ENCODE measurements at regions not wholly inside any gene's neighbourhood (a gene's known extent, or its start where the extent isn't known, plus 50 kb on each side); places are given as distances from the start of the nearest gene placed in this dataset.
A peak's percentile ranks its signal among the peaks of the same experiment; 100 is the strongest.

- no peak for DNase-seq
These were observed 106.8 kb downstream of the SEMA6D start for GRCh38 chr15:47824147-47824546.

DNA sequence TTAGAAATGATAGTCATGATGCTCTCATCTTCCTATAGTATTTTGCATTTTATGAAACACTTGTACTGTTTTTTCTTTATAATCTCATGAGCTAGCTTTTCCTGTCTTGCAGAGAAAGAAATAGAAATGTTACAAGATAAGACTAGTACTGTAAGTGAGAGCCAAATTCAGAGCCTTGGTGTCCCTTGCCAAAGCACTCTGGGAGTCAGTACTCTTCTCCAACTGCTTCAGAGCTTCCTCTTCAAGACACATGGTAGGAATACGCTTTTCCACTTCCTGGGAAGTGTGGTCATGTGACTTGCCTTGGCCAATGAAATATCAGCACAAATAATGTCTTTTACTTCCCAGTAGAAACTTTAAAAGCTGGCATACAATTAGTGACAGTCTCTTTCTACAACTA lies 112.4 kb downstream of the SEMA6D start:
- no peak for DNase-seq

- no peak for DNase-seq
These were observed 116.8 kb downstream of the SEMA6D start for GRCh38 chr15:47834093-47834492.

DNA sequence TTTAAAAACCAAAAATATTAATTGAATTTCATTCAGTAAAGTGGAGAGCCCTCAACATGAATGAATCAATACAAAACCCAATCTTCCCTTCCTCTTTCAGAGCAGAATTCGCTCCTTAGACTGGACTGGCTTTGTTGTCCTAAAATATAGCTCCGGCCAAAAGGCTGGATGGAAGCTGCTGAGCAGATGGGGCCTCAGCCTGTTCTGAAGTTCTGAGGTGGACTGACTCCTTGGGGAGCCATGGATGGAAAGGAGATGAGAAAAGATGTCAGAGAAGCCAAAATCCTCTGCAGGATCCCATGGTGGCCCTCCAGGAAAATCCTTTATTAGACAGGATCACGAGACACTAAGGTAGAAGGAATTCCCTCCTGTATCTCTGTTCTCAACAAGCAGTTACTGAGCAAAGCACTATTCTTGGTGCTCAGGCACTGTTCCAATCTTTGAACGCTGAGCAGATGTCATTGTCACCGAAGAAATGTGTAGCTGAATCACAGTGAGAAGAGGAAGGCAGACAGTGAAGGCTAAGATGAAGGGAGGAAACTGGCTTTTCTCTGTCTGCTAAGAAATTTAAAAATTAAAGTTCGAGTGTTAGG lies 122.0 kb downstream of the SEMA6D start:
- no peak for DNase-seq

GRCh38 chr15:47843124-47843663 lies 125.9 kb downstream of the SEMA6D start:
- no peak for DNase-seq

- no peak for DNase-seq
These were observed 127.1 kb downstream of the SEMA6D start for GRCh38 chr15:47844437-47844836.

- DNase-seq: no peak
These were observed 129.0 kb downstream of the SEMA6D start for GRCh38 chr15:47846128-47846868.

- no peak for DNase-seq
These were observed 129.6 kb downstream of the SEMA6D start for GRCh38 chr15:47846876-47847275.

DNA sequence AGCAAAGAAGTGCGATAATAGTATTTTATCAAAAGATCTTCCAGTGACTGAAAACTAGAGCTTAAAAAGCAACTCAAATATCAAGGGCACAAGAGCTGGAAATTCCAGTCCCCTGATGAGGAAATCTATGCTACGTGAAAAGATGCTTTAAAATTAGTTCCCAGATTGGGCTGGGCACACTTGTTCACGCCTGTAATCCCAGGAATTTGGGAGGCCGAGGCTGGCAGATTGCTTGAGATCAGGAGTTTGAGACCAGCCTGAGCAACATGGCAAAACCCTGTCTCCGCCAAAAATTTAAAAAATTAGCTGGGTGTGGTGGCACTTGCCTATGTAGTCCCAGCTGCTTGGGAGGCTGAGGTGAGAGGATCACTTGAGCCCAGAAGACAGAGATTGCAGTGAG lies 138.8 kb downstream of the SEMA6D start:
- DNase-seq: no peak

DNA sequence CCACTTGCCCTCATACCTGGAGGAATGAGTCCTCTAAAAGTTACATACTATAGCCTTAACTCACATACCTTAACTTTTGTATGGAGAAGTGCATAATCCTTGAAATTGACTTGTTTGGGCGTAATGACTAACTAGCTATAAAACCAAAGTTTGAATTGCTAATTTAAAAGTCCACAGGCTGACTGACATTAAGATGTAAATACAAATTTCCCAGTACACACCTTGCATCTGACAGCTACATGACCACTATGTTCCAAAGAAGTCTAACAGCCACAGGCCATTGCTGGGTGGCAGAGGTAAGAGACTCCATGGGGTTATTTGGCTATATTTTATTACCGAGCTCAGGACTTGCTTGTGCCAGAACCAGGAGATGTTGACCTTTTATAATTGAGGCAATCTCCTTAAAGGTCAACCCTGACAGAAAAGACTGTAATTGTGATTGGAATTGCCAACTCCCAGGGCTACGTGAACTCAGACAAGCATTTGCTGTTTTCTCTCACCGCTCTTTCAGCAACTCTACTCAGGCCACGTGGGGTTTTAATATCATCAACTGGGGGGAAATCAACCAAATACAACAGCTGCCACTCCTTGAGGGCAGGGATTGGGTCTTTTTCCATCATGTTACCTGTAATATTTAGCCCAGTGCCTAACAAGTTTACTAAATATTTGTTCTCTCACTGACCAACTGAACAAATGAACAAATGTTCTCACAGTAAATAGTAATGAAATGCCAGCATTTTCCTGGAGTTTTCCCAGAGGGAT lies 139.9 kb downstream of the SEMA6D start:
- no peak for DNase-seq

- peak; percentile 1 for DNase-seq
These were observed 140.5 kb downstream of the SEMA6D start for GRCh38 chr15:47857776-47858167.

DNA sequence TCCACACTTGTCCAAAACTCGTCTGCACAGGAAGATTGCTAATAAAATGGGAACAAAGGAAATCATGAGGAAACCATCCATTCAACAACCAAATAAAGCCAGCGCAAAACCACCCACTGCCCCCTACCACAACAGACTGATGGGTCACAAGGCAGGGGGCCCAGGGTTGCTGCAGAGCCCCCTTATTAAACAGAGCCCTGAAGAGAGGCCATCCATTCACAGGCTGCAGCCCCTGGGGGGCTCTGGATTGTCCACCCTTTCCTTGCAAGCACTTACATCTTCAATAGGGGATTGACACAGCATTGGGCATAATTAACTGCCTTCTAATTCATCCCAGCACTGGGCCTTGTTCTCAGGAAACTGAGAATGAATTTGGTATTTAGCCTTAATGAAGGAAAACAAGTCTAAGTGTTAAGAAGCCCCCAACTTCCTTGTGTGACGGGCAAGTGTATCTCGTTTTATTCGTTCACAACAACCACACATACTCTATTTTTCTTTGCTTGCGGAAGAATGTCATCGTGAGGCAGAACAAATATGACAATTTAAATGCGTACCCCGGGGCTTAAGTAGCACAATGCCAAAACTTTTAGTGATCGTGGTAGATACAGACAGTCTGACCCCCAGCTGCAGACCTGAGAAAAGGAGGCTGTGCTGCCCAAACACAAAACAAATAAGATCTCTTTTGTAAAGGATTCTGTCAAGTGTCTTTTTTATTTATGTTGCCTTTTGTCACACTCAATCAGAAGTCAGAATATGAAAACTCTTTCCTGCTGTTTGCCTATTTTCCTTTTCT lies 144.0 kb downstream of the SEMA6D start:
- DNase-seq: no peak

GRCh38 chr15:47862402-47862801 lies 145.1 kb downstream of the SEMA6D start:
- DNase-seq: no peak

DNA sequence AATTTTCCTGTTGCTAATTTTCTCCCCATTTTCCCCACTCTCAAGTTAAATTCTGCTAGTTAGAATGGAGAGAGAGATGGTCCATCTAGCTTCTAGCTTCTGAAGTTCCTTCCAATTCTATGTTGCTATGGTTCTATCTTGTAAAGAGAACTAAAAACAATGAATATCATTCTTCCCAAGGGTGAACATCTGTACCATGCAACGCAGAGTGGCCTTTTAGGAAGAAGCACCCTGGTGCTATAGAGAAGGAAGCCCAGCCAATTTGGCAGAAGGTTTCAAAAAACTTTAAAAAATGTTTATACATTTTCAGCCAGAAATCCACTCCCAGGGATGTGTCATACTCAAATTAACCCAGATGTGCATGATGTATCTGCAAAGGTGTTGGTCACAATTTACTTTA lies 149.1 kb downstream of the SEMA6D start:
- no peak for DNase-seq

DNA sequence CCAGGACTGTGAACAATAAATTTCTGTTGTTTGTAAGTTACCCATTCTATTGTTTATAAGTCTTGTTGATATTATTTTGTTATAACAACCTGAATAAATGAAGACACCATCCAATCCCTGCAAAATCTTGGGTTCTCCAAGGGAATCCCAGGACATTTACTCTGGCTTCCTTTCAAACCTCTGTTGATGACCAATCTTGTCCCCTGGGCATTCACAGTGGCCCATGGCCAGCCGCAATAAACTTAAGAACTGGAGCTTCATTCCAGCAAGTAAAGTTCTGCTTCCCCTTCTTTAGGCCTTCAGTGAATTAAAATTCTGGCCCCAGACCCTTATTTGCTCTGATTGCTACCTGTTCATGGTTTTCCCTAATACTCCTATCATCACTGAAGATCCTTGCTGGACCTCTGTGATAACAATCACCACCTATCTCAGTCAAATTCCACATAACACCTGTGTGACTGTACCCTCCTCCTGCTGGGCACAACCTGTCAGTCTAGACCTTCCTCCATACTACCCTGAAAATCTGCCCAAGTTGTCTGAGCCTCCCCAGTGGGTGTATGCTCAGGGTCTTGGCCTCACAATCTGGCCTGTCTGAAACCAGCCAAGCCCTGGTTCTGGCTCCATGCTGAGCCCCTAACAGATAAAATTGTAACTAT lies 153.1 kb downstream of the SEMA6D start:
- DNase-seq: no peak

- no peak for DNase-seq
These were observed 153.8 kb downstream of the SEMA6D start for GRCh38 chr15:47870956-47871625.

DNA sequence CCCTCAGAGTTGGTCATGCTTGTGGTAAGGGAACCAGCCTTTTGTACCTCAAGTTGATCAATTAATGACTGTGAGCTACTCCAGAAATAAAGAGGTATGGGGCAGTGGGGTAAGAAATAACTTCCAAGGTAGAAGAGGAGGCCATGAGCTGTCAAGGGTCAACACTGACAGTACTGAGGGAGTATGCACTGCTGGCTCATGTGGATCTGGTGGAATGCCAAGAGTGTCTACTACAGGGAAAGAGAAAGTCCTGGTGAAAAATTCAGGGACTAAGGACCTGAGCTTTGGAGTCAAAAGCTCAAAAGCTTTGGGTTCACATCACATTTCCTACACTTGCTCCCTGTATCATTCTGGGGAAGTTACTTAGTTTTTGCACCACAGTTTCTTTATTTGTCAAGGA lies 154.9 kb downstream of the SEMA6D start:
- DNase-seq: no peak

GRCh38 chr15:47872869-47873432 lies 155.6 kb downstream of the SEMA6D start:
- DNase-seq: no peak

DNA sequence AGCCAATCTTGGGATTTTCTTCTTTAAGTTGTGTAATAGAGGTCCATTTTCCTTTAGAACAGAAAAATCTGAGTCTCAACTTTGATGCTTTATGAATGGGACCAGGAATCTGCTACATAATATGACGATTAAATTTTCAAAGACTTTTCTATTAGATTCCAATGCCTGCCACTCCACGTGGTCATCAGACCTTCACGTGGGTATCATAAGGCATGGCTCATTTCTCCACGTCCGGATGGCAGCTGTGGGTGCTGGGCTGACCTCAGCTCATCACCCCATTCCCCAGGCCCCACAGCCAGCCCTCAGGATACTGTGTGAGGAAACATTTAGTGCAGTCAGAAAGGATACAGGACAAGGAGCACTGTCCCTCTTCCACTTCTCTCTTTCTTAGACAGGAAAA lies 159.7 kb downstream of the SEMA6D start:
- no peak for DNase-seq

- no peak for DNase-seq
These were observed 160.5 kb downstream of the SEMA6D start for GRCh38 chr15:47877836-47878235.

- no peak for DNase-seq
These were observed 168.6 kb downstream of the SEMA6D start for GRCh38 chr15:47885920-47886319.
